HCT116 (cell line): ENCODE measurements at regions not wholly inside any gene's neighbourhood (a gene's known extent, or its start where the extent isn't known, plus 50 kb on each side); places are given as distances from the start of the nearest gene placed in this dataset.

Experiments
- ATAC-seq: fragments of 200-7000 bp; cut with Tn5 transposase; 2 replicates; pipeline ENCODE4 v1.9.1; 2020; ENCODE audit warnings: mild to moderate bottlenecking, moderate library complexity
- BruUV-seq: library from RNA; stranded (reverse); fragments of 400-500 nt; replicated peaks from 2 replicates; lab custom pipeline; 2021; lab: Mats Ljungman, UMichigan
- CTCF ChIA-PET: fragments of 300-600 bp; sonication (Branson Sonifier 250); formaldehyde crosslinking; loops from one replicate; lab custom pipeline; 2021; ENCODE audit warnings: antibody characterized with exemption; lab: Charles Lee
- POLR2A ChIA-PET: fragments of 300-600, 350-600 bp; sonication (Branson Sonifier 250); formaldehyde crosslinking; loops from one replicate; lab custom pipeline; 2021; ENCODE audit warnings: antibody characterized with exemption; lab: Charles Lee
- RAD21 ChIA-PET, 2 experiments: fragments of 300-600 bp; sonication (Branson Sonifier 250); formaldehyde crosslinking; loops; one replicate each; lab custom pipeline; 2023; ENCODE audit warnings: low total read pairs in 2 of 2; ENCODE audit not compliant: uncharacterized antibody in 2 of 2, unreplicated experiment in 2 of 2, low non-redundant PET in 1 of 2; lab: Charles Lee
- DNase-seq: peaks from one replicate; pipeline ENCODE4 v3.0.0-alpha.2; 2010; ENCODE audit warnings: low read depth, low spot score
- H2AFZ ChIP-seq: fragments of 200-600 bp; shearing (Covaris generic), sonication (generic); 2 replicates; pipeline ENCODE4 v1.6.1; 2017; ENCODE audit warnings: low read depth, mixed run types, mixed read lengths, antibody characterized with exemption, low read length; ENCODE audit not compliant: poor library complexity, severe bottlenecking
- H3K27ac ChIP-seq: 2 replicates; pipeline ENCODE4 v1.5.1; 2012; ENCODE audit warnings: low read depth, low read length
- H3K27me3 ChIP-seq: fragments of 200-600 bp; sonication (generic); 2 replicates; pipeline ENCODE4 v1.6.1; 2016; ENCODE audit warnings: mixed run types, low read length, mixed read lengths; ENCODE audit not compliant: insufficient read depth
- H3K36me3 ChIP-seq, 2 experiments: fragments of 200-500 bp in 1 of 2; fragments of 200-600 bp in 1 of 2; sonication (Bioruptor generic) in 1 of 2; sonication (generic) in 1 of 2; 2 replicates each; pipeline versions ENCODE4 v1.5.1 to v1.6.1; 2014 to 2016; ENCODE audit warnings: low read length in 2 of 2, inconsistent platforms in 1 of 2, mixed read lengths in 1 of 2, mixed run types in 1 of 2; ENCODE audit not compliant: insufficient read depth in 2 of 2, control insufficient read depth in 1 of 2
- H3K4me1 ChIP-seq, 2 experiments: fragments of 200-600 bp in 1 of 2; sonication (generic) in 1 of 2; 2 replicates each; pipeline versions ENCODE4 v1.5.1 to v1.6.1; 2012 to 2017; ENCODE audit warnings: low read length in 2 of 2, inconsistent platforms in 1 of 2, mild to moderate bottlenecking in 1 of 2, mixed read lengths in 1 of 2, mixed run types in 1 of 2, moderate library complexity in 1 of 2; ENCODE audit not compliant: insufficient read depth in 2 of 2, control insufficient read depth in 1 of 2
- H3K4me2 ChIP-seq: fragments of 200-600 bp; sonication (generic); 2 replicates; pipeline ENCODE4 v1.6.1; 2017; ENCODE audit warnings: mixed run types, low read length, mixed read lengths
- H3K4me3 ChIP-seq, 2 experiments: fragments of 200-600 bp in 1 of 2; sonication (generic) in 1 of 2; replicated peaks in 1 of 2; 2 replicates each; pipeline ENCODE4 v1.5.1; 2011 to 2016; ENCODE audit warnings: low read length in 2 of 2, control low read depth in 1 of 2, low read depth in 1 of 2, mild to moderate bottlenecking in 1 of 2, mixed read lengths in 1 of 2, mixed run types in 1 of 2
- H3K79me2 ChIP-seq: fragments of 200-600 bp; sonication (generic); 2 replicates; pipeline ENCODE4 v1.6.1; 2017; ENCODE audit warnings: mild to moderate bottlenecking, mixed run types, low read length, moderate library complexity, mixed read lengths; ENCODE audit not compliant: insufficient read depth
- H3K9ac ChIP-seq: fragments of 200-600 bp; sonication (generic); 2 replicates; pipeline ENCODE4 v1.6.1; 2016; ENCODE audit warnings: low read length, mixed read lengths
- H3K9me2 ChIP-seq: fragments of 200-600 bp; sonication (generic), shearing (Covaris generic); 2 replicates; pipeline ENCODE4 v1.6.1; 2017; ENCODE audit warnings: mixed run types, mild to moderate bottlenecking, moderate library complexity; ENCODE audit not compliant: insufficient read depth
- H3K9me3 ChIP-seq, 2 experiments: fragments of 200-500 bp in 1 of 2; fragments of 200-600 bp in 1 of 2; sonication (Bioruptor generic) in 1 of 2; sonication (generic) in 1 of 2; 2 replicates each; pipeline ENCODE4 v1.6.1; 2014 to 2017; ENCODE audit warnings: low read length in 2 of 2, mixed read lengths in 2 of 2, inconsistent platforms in 1 of 2, low read depth in 1 of 2, mild to moderate bottlenecking in 1 of 2, mixed run types in 1 of 2, moderate library complexity in 1 of 2; ENCODE audit not compliant: control insufficient read depth in 1 of 2, insufficient read depth in 1 of 2
- H4K20me1 ChIP-seq: fragments of 200-600 bp; sonication (generic), shearing (Covaris generic); 2 replicates; pipeline ENCODE4 v1.6.1; 2017; ENCODE audit warnings: mixed run types, mild to moderate bottlenecking, moderate library complexity; ENCODE audit not compliant: insufficient read depth
- ATF3 ChIP-seq: IDR thresholded peaks from 2 replicates; pipeline ENCODE4 v1.6.1; 2012
- CBX3 ChIP-seq: IDR thresholded peaks from 2 replicates; pipeline ENCODE4 v1.6.1; 2012; ENCODE audit warnings: low read depth
- ELF1 ChIP-seq: IDR thresholded peaks from 2 replicates; pipeline ENCODE4 v1.6.1; 2012; ENCODE audit warnings: low read depth, borderline replicate concordance
- JUND ChIP-seq: IDR thresholded peaks from 2 replicates; pipeline ENCODE4 v1.6.1; 2012
- POLR2A ChIP-seq: IDR thresholded peaks from 2 replicates; pipeline ENCODE4 v1.7.0; 2011; ENCODE audit warnings: borderline replicate concordance; ENCODE audit not compliant: insufficient read depth, insufficient read length; ENCODE audit errors: extremely low read depth
- SIN3A ChIP-seq: IDR thresholded peaks from 2 replicates; pipeline ENCODE4 v1.6.1; 2012; ENCODE audit warnings: low read depth
- SP1 ChIP-seq: IDR thresholded peaks from 2 replicates; pipeline ENCODE4 v1.6.1; 2012; ENCODE audit warnings: low read depth
- SRF ChIP-seq: IDR thresholded peaks from 2 replicates; pipeline ENCODE4 v1.6.1; 2012; ENCODE audit warnings: low read depth
- YY1 ChIP-seq: IDR thresholded peaks from 2 replicates; pipeline ENCODE4 v1.6.1; 2011; ENCODE audit warnings: low read length, low read depth, moderate library complexity, mild to moderate bottlenecking; ENCODE audit not compliant: insufficient replicate concordance; ENCODE audit errors: extremely low read depth
- ZFX ChIP-seq: fragments of 450-650 bp; IDR thresholded peaks from 2 replicates; pipeline ENCODE4 v1.6.1; 2017
- ZNF274 ChIP-seq: fragments of 200-500 bp; sonication (Bioruptor generic); IDR thresholded peaks from 2 replicates; pipeline ENCODE4 v1.6.1; 2014; ENCODE audit warnings: mild to moderate bottlenecking, low read depth, low read length, inconsistent platforms
- intact Hi-C: fragments of 100-400 bp; cut with micrococcal nuclease; formaldehyde crosslinking; loops from 2 replicates; pipeline ENCODE4 v1.10.0; 2022
- TF ChIP-seq, protein P1 (sequence below): IDR thresholded peaks from 2 replicates; pipeline ENCODE4 v1.6.1; 2012; ENCODE audit warnings: low read depth

DNA sequence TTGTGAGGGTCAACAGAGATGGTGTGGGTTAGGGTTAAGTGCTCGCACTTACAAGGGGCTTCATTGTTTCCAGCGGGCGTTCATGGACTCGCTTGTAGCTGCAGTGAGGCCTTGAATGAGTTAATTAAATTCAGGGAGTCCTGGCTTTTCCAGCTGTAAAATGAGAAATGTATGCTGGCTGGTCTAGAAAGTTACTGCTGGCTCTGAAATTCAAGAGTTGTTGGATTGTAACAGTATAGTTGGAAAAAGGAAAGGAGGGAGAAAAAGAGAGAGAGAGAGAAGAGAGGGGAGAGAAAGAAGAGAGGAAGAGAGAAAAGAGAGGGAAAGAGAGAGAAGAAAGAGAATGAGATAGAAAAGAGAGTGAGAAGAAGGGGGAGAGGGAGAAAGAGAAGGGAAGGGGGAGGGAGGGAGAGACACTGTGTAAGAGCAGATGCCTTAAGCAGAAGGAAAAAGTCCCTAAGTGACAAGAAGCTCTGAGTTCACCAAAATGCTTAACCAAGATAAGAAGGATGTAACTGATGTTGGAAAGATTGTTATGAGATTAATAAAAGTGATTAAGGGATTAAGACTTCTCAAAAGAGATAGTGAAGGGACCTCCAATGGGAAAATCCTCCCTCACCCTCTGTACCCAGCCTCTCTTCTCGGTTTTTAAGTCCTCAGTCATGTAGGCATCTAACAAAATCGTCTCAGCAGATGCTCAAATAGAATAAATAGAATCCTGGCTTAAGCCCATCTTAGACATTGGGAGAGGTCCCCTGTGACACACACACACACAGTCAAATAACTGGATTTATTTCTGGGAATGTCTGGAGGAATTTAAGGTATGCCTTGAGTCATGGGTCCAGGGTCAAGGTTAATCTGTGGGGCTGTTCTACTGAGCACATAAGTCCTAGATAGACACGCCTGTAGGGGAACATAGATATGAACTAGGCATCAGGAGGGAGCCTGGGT is 477.9 kb downstream of the MIAT start (continued):
- TF ChIP-seq, protein P1, sequence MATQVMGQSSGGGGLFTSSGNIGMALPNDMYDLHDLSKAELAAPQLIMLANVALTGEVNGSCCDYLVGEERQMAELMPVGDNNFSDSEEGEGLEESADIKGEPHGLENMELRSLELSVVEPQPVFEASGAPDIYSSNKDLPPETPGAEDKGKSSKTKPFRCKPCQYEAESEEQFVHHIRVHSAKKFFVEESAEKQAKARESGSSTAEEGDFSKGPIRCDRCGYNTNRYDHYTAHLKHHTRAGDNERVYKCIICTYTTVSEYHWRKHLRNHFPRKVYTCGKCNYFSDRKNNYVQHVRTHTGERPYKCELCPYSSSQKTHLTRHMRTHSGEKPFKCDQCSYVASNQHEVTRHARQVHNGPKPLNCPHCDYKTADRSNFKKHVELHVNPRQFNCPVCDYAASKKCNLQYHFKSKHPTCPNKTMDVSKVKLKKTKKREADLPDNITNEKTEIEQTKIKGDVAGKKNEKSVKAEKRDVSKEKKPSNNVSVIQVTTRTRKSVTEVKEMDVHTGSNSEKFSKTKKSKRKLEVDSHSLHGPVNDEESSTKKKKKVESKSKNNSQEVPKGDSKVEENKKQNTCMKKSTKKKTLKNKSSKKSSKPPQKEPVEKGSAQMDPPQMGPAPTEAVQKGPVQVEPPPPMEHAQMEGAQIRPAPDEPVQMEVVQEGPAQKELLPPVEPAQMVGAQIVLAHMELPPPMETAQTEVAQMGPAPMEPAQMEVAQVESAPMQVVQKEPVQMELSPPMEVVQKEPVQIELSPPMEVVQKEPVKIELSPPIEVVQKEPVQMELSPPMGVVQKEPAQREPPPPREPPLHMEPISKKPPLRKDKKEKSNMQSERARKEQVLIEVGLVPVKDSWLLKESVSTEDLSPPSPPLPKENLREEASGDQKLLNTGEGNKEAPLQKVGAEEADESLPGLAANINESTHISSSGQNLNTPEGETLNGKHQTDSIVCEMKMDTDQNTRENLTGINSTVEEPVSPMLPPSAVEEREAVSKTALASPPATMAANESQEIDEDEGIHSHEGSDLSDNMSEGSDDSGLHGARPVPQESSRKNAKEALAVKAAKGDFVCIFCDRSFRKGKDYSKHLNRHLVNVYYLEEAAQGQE: no peak
- no peak for TF ChIP-seq YY1
- no peak for TF ChIP-seq SP1
- no peak for TF ChIP-seq ATF3
- no peak for TF ChIP-seq POLR2A
- TF ChIP-seq CBX3: no peak

DNA sequence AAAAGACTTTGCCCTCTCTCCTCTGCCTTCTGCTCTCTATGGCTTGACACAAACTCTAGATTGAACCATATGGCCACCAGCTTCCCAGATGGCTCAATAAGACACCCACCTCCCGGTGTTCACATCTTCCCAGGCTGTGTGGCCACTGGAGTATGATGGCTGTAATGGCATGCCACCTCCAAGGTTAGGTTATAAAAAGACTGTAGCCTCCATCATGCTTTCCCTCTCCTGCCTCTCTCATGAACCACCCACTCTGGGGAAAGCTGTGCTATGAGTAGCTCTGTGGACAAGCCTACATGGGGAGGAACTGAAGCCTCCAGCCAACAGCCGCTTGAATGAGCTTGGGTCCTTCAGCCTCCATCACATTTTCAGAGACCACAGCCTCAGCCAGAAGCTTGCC is 479.2 kb downstream of the MIAT start:
- no peak overlapping the region for H3K27ac ChIP-seq
- TF ChIP-seq POLR2A (no peak), SRF (no peak), ZNF274 (no peak), YY1 (no peak), ATF3 (no peak), ELF1 (no peak), SIN3A (no peak), ZFX (no peak), JUND (no peak)
- TF ChIP-seq, protein P1: no peak
- no peak overlapping the region for H3K4me2 ChIP-seq
- H3K27me3 ChIP-seq: peaks cover 5% of the 10 kb centered on the region; the same call in 1 of the 2 replicates
- intact Hi-C loops: no loop called here
- peaks cover 12 to 33% of the 10 kb centered on the region in 2 experiments for H3K4me1 ChIP-seq
- no peaks in the 10 kb centered on the region for H4K20me1 ChIP-seq
- CTCF ChIA-PET: no interaction called here
- no peak for ATAC-seq
- POLR2A ChIA-PET: no interaction called here
- no peaks in the 10 kb centered on the region for H3K36me3 ChIP-seq
- no TSS peak for BruUV-seq
- H2AFZ ChIP-seq: no peak overlapping the region
- H3K4me3 ChIP-seq: no peak overlapping the region
- H3K9me3 ChIP-seq: peaks cover 0 to 7% of the 10 kb centered on the region in 2 experiments; a peak in 1 of 4 replicates
- H3K9ac ChIP-seq: no peak overlapping the region
- DNase-seq: no peak
- H3K9me2 ChIP-seq: no peaks in the 10 kb centered on the region
- RAD21 ChIA-PET: no interaction called here
- no peaks in the 10 kb centered on the region for H3K79me2 ChIP-seq
